GM12865 (cell line): ENCODE measurements at regions not wholly inside any gene's neighbourhood (a gene's known extent, or its start where the extent isn't known, plus 50 kb on each side); places are given as distances from the start of the nearest gene placed in this dataset.

Source experiments
- DNase-seq: peaks from one replicate; pipeline ENCODE4 v3.0.0; 2010; ENCODE audit warnings: low read depth
- H3K4me3 ChIP-seq: 2 replicates; pipeline ENCODE4 v1.5.1; 2011; ENCODE audit warnings: mild to moderate bottlenecking, low read depth, low read length, control low read depth
- CTCF ChIP-seq: IDR thresholded peaks from 2 replicates; pipeline ENCODE4 v1.5.1; 2011; ENCODE audit warnings: low read length, control low read depth, low read depth, inconsistent platforms; ENCODE audit not compliant: insufficient read depth; ENCODE audit errors: missing control alignments

- TF ChIP-seq CTCF: no peak
- H3K4me3 ChIP-seq: no peak overlapping the region
- no peak for DNase-seq
These were observed 420.0 kb upstream of the SALL3 start for GRCh38 chr18:78559584-78559983.

GRCh38 chr18:78561757-78562510 lies 417.7 kb upstream of the SALL3 start:
- no peak overlapping the region for H3K4me3 ChIP-seq
- DNase-seq: no peak
- TF ChIP-seq CTCF: no peak

- DNase-seq: no peak
- no peak overlapping the region for H3K4me3 ChIP-seq
- TF ChIP-seq CTCF: no peak
These were observed 417.1 kb upstream of the SALL3 start for GRCh38 chr18:78562531-78562961.

GRCh38 chr18:78563110-78563509 lies 416.5 kb upstream of the SALL3 start:
- no peak for DNase-seq
- no peak for TF ChIP-seq CTCF
- no peak overlapping the region for H3K4me3 ChIP-seq

GRCh38 chr18:78564030-78564429 lies 415.6 kb upstream of the SALL3 start:
- DNase-seq: no peak
- no peak overlapping the region for H3K4me3 ChIP-seq
- no peak for TF ChIP-seq CTCF

- DNase-seq: no peak
- TF ChIP-seq CTCF: no peak
- no peak overlapping the region for H3K4me3 ChIP-seq
These were observed 415.1 kb upstream of the SALL3 start for GRCh38 chr18:78564518-78564917.

- DNase-seq: no peak
- no peak for TF ChIP-seq CTCF
These were observed 414.4 kb upstream of the SALL3 start for GRCh38 chr18:78565240-78565639.

More at GRCh38 chr18:78565240-78565639, 414.4 kb upstream of the SALL3 start:
- no peak overlapping the region for H3K4me3 ChIP-seq
